ENCODE measurements at regions not wholly inside any gene's neighbourhood (a gene's known extent, or its start where the extent isn't known, plus 50 kb on each side); places are given as distances from the start of the nearest gene placed in this dataset.

- no peak overlapping the region for H3K4me3 ChIP-seq
- 78 to 83% (median 79%) methylated on average over 3 of the region's 3 CpGs for WGBS, 3 donors
- H3K4me1 ChIP-seq: no peaks in the 10 kb centered on the region
- intact Hi-C loops (cut with DNase I): no loop called here
- H3K27ac ChIP-seq: no peak overlapping the region
- no peaks in the 10 kb centered on the region for H3K9me3 ChIP-seq
- no peak for TF ChIP-seq CTCF (IDR thresholded peaks at IDR 0.05)
- H3K27me3 ChIP-seq (ENCODE audit: insufficient read depth in 3 of 3, low read length in 2 of 3): no peaks in the 10 kb centered on the region
- no peak for ATAC-seq
- H3K36me3 ChIP-seq (ENCODE audit: insufficient read depth in 1 of 2, low read depth in 1 of 2): no peaks in the 10 kb centered on the region
- no peak for DNase-seq
Observed at GRCh38 chr4:163790231-163790630, 295.7 kb downstream of the TMA16 start.

- no peaks in the 10 kb centered on the region for H3K4me1 ChIP-seq
- no peak for DNase-seq
- no peak for TF ChIP-seq CTCF (IDR thresholded peaks at IDR 0.05)
- H3K9me3 ChIP-seq: no peaks in the 10 kb centered on the region
- H3K36me3 ChIP-seq (ENCODE audit: insufficient read depth in 1 of 2, low read depth in 1 of 2): no peaks in the 10 kb centered on the region
- no peak overlapping the region for H3K27ac ChIP-seq
- no peaks in the 10 kb centered on the region for H3K27me3 ChIP-seq (ENCODE audit: insufficient read depth in 3 of 3, low read length in 2 of 3)
- no peak overlapping the region for H3K4me3 ChIP-seq
- intact Hi-C loops (cut with DNase I): no loop called here
- no peak for ATAC-seq
- WGBS, 3 donors: 82 to 89% (median 84%) methylated on average over 3 of the region's 3 CpGs
Observed at GRCh38 chr4:163795885-163796284, 301.4 kb downstream of the TMA16 start.

- Histone ChIP-seq H3K27me3 (ENCODE audit: insufficient read depth in 3 of 3, low read length in 2 of 3) (no peaks in the 10 kb centered on the region), H3K4me1 (no peaks in the 10 kb centered on the region), H3K27ac (no peak overlapping the region), H3K4me3 (no peak overlapping the region), H3K36me3 (ENCODE audit: insufficient read depth in 1 of 2, low read depth in 1 of 2) (no peaks in the 10 kb centered on the region), H3K9me3 (no peaks in the 10 kb centered on the region)
- TF ChIP-seq CTCF (IDR thresholded peaks at IDR 0.05): no peak
- ATAC-seq (no peak), DNase-seq (no peak)
- intact Hi-C loops (cut with DNase I): no loop called here
Observed at GRCh38 chr4:163804001-163804400, 309.5 kb downstream of the TMA16 start.

GRCh38 chr4:163806653-163807052 lies 312.2 kb downstream of the TMA16 start:
- H3K27ac ChIP-seq: no peak overlapping the region
- WGBS, 3 donors: 53 to 78% (median 64%) methylated on average over 2 of the region's 2 CpGs
- no peak for TF ChIP-seq CTCF (IDR thresholded peaks at IDR 0.05)
- H3K9me3 ChIP-seq: no peaks in the 10 kb centered on the region
- ATAC-seq: no peak
- intact Hi-C loops (cut with DNase I): no loop called here
- no peak for DNase-seq
- H3K4me1 ChIP-seq: no peaks in the 10 kb centered on the region
- H3K27me3 ChIP-seq (ENCODE audit: insufficient read depth in 3 of 3, low read length in 2 of 3): no peaks in the 10 kb centered on the region
- H3K36me3 ChIP-seq (ENCODE audit: insufficient read depth in 1 of 2, low read depth in 1 of 2): no peaks in the 10 kb centered on the region
- H3K4me3 ChIP-seq: no peak overlapping the region

- intact Hi-C loops (cut with DNase I): no loop called here
- DNase-seq (no peak), ATAC-seq (no peak)
- WGBS, 3 donors: 59 to 74% (median 63%) methylated on average over 2 of the region's 2 CpGs
- Histone ChIP-seq H3K4me1 (no peaks in the 10 kb centered on the region), H3K36me3 (ENCODE audit: insufficient read depth in 1 of 2, low read depth in 1 of 2) (no peaks in the 10 kb centered on the region), H3K27ac (no peak overlapping the region), H3K27me3 (ENCODE audit: insufficient read depth in 3 of 3, low read length in 2 of 3) (no peaks in the 10 kb centered on the region), H3K9me3 (no peaks in the 10 kb centered on the region), H3K4me3 (no peak overlapping the region)
- no peak for TF ChIP-seq CTCF (IDR thresholded peaks at IDR 0.05)
Observed at GRCh38 chr4:163808011-163808410, 313.5 kb downstream of the TMA16 start.

Data from psoas muscle (tissue), 7 donors.